Neutrophil (primary cell): ENCODE measurements at regions not wholly inside any gene's neighbourhood (a gene's known extent, or its start where the extent isn't known, plus 50 kb on each side); places are given as distances from the start of the nearest gene placed in this dataset.

Experiments used
- H3K27ac ChIP-seq: fragments of 200-600 bp; sonication (generic); 2 replicates; pipeline ENCODE4 v1.5.1; 2016; ENCODE audit warnings: mild to moderate bottlenecking, moderate library complexity
- H3K27me3 ChIP-seq: fragments of 200-600 bp; sonication (generic); 2 replicates; pipeline ENCODE4 v1.6.0; 2016; ENCODE audit warnings: mild to moderate bottlenecking
- H3K36me3 ChIP-seq: fragments of 200-600 bp; sonication (generic); 2 replicates; pipeline ENCODE4 v1.5.1; 2017
- H3K4me1 ChIP-seq, 2 experiments: fragments of 200-600 bp in 1 of 2; sonication (generic) in 1 of 2; 1 replicate in 1 of 2; 2 replicates in 1 of 2; pipeline versions ENCODE4 v1.5.1 to v1.6.1; 2013 to 2016; ENCODE audit warnings: low read depth in 1 of 2, low read length in 1 of 2, mild to moderate bottlenecking in 1 of 2, moderate library complexity in 1 of 2; ENCODE audit not compliant: control insufficient read depth in 1 of 2, insufficient read depth in 1 of 2
- H3K4me3 ChIP-seq, 2 experiments: fragments of 200-600 bp in 1 of 2; sonication (generic) in 1 of 2; 1 replicate in 1 of 2; 2 replicates in 1 of 2; pipeline ENCODE4 v1.5.1; 2013 to 2016; ENCODE audit warnings: low read depth in 1 of 2, low read length in 1 of 2, mild to moderate bottlenecking in 1 of 2, moderate library complexity in 1 of 2
- H3K9me3 ChIP-seq: fragments of 200-600 bp; sonication (generic); 2 replicates; pipeline ENCODE4 v1.5.1; 2016
- CTCF ChIP-seq: fragments of 200-600 bp; sonication (generic); IDR thresholded peaks from 2 replicates; pipeline ENCODE4 v1.5.1; 2016; ENCODE audit warnings: antibody characterized with exemption

GRCh38 chr6:7035837-7036249 lies 71.9 kb upstream of the RREB1 start:
- no peaks in the 10 kb centered on the region for H3K36me3 ChIP-seq
- no peak for TF ChIP-seq CTCF
- no peak overlapping the region for H3K4me3 ChIP-seq
- no peaks in the 10 kb centered on the region for H3K27me3 ChIP-seq
- no peaks in the 10 kb centered on the region for H3K9me3 ChIP-seq
- H3K27ac ChIP-seq, result no peak overlapping the region
- H3K4me1 ChIP-seq, result peaks cover 6 to 10% of the 10 kb centered on the region in 2 experiments

- Histone ChIP-seq H3K27ac (no peak overlapping the region), H3K4me1 (peaks cover 10 to 13% of the 10 kb centered on the region in 2 experiments), H3K9me3 (no peaks in the 10 kb centered on the region), H3K27me3 (no peaks in the 10 kb centered on the region), H3K4me3 (no peak overlapping the region), H3K36me3 (no peaks in the 10 kb centered on the region)
- TF ChIP-seq CTCF, result no peak
These were observed 66.2 kb upstream of the RREB1 start for GRCh38 chr6:7041511-7042026.

GRCh38 chr6:7042056-7042653 lies 65.6 kb upstream of the RREB1 start:
- Histone ChIP-seq H3K4me1 (peaks cover 10 to 13% of the 10 kb centered on the region in 2 experiments), H3K27ac (peak overlapping the region; percentile 44), H3K9me3 (no peaks in the 10 kb centered on the region), H3K36me3 (no peaks in the 10 kb centered on the region), H3K4me3 (no peak overlapping the region), H3K27me3 (no peaks in the 10 kb centered on the region)
- no peak for TF ChIP-seq CTCF

- H3K4me1 ChIP-seq, result peaks cover 10 to 13% of the 10 kb centered on the region in 2 experiments
These were observed 64.9 kb upstream of the RREB1 start for GRCh38 chr6:7042654-7043545.

GRCh38 chr6:7045331-7045730 lies 62.4 kb upstream of the RREB1 start:
- Histone ChIP-seq H3K9me3 (no peaks in the 10 kb centered on the region), H3K27me3 (no peaks in the 10 kb centered on the region), H3K4me3 (no peak overlapping the region), H3K4me1 (peaks cover 10 to 16% of the 10 kb centered on the region in 2 experiments), H3K36me3 (no peaks in the 10 kb centered on the region), H3K27ac (no peak overlapping the region)
- no peak for TF ChIP-seq CTCF

More at GRCh38 chr6:7042654-7043545, 64.9 kb upstream of the RREB1 start:
- Histone ChIP-seq H3K27ac (peak overlapping the region; percentile 44), H3K36me3 (no peaks in the 10 kb centered on the region), H3K4me3 (no peak overlapping the region), H3K27me3 (no peaks in the 10 kb centered on the region), H3K9me3 (no peaks in the 10 kb centered on the region)
- TF ChIP-seq CTCF, result no peak
